ENCODE measurements at regions not wholly inside any gene's neighbourhood (a gene's known extent, or its start where the extent isn't known, plus 50 kb on each side); places are given as distances from the start of the nearest gene placed in this dataset.

DNA sequence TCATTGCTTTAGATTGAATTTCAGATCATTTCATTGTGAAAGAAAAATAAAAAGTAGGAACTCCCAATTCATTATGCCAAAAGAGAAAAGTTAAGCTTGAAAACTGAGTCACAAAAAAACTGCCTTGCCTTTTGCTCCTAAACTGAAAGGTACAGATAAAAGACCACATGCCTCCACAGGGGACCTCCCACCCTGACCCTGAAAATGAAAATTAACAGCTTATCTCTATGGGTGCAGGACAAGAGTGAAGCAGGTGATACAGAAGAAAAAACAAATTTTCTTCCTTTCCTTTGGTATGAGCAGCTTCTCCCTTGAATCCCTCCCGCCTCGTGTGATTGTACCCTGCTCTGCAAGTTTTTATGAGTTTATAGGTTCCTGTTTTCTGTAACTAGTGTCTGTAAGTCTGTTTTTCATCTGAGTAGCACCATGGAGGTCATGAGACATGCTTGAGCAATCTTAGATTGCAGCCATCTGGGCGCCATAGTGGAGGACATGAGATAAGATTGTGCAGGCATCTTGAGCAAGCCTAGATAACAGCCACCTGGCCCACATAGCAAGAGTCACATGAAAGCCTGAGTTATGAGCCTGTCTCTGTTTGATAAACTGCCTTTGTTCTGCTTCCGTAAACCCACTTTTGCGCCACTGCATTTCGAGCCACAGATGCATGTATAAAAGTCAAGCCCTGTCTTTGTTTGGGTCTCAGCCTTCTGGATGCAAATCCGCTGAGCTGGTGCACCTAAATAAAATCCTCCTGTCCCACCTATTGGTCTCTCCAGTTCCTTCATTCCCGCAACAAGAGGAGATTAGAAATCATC, 56.2 kb upstream of the DYNC1I2 start:
- ATAC-seq = no peak
- in situ Hi-C loops (cut with HindIII; ENCODE audit: extremely low pct_ligation_motif_present, low pct_unique_long_range_greater_than_20kb) = no loop called here
- no peak for TF ChIP-seq AHDC1 (CRISPR knock-in tag; IDR thresholded peaks at IDR 0.05; ENCODE audit: borderline replicate concordance)
- 0 out of 2 replicates have a peak, but pooled peaks have one; percentile 28 for TF ChIP-seq ZNF280D (CRISPR knock-in tag; IDR thresholded peaks at IDR 0.05)
- TF ChIP-seq SETDB1 (CRISPR knock-in tag; IDR thresholded peaks at IDR 0.05; ENCODE audit: borderline replicate concordance) = peak; percentile 72; the same call in 1 of the 2 replicates

More for the DNA sequence above, 56.2 kb upstream of the DYNC1I2 start:
- H3K27ac ChIP-seq (ENCODE audit: extremely low read length, insufficient read depth, low read length) = no peak overlapping the region
- H3K36me3 ChIP-seq (replicated peaks in 1 of 2; ENCODE audit: control insufficient read depth in 1 of 2, insufficient read depth in 2 of 2, low read length in 2 of 2) = no peaks in the 10 kb centered on the region
- FAIRE-seq = no peak
- WGBS (ENCODE audit: low lambda C conversion rate) = 31% methylated on average over 8 of the region's 8 CpGs
- H2AFZ ChIP-seq (ENCODE audit: low read length) = no peak overlapping the region
- no peaks in the 10 kb centered on the region for H3K79me2 ChIP-seq (ENCODE audit: insufficient read depth, low read length)
- H3K4me2 ChIP-seq (ENCODE audit: low read depth, low read length) = no peak overlapping the region
- H3K4me3 ChIP-seq (replicated peaks in 1 of 3; ENCODE audit: insufficient read depth in 1 of 3, low read depth in 2 of 3, low read length in 3 of 3) = no peak overlapping the region
- H3K4me1 ChIP-seq (ENCODE audit: insufficient read depth, low read length) = no peaks in the 10 kb centered on the region
- ChIA-PET POLR2A (no interaction called here), CTCF (ENCODE audit: low intra/inter-chr PET ratio, low total read pairs) (no interaction called here)
- H3K9me3 ChIP-seq (ENCODE audit: low read length) = peaks cover 31% of the 10 kb centered on the region
- no peak overlapping the region for H3K9ac ChIP-seq (ENCODE audit: insufficient read depth, low read depth, low read length)
- intact Hi-C loops (cut with micrococcal nuclease; ENCODE audit: unreplicated experiment) = no loop called here
- peaks cover 0 to 5% of the 10 kb centered on the region in 2 experiments; a peak in 1 of 5 replicates for H3K27me3 ChIP-seq (ENCODE audit: control insufficient read depth in 1 of 2, insufficient read depth in 2 of 2, low read length in 2 of 2)
- no TSS peak for BruUV-seq (replicated peaks)
- DNase-seq (ENCODE audit: low spot score) = no peak
- no peaks in the 10 kb centered on the region for H4K20me1 ChIP-seq (ENCODE audit: insufficient read depth, low read length)
